ENCODE measurements at regions not wholly inside any gene's neighbourhood (a gene's known extent, or its start where the extent isn't known, plus 50 kb on each side); places are given as distances from the start of the nearest gene placed in this dataset.
"Not testable (repeated sequence)": the region's sequence is repeated elsewhere in the genome, so short reads cannot be mapped to it uniquely, and the experiment has no call there.

GRCh38 chr10:7056216-7056615 lies 354.6 kb downstream of the SFMBT2 start:
- no peak for DNase-seq

- no peak for DNase-seq
Measured at GRCh38 chr10:7054915-7055314, 355.9 kb downstream of the SFMBT2 start.

DNA sequence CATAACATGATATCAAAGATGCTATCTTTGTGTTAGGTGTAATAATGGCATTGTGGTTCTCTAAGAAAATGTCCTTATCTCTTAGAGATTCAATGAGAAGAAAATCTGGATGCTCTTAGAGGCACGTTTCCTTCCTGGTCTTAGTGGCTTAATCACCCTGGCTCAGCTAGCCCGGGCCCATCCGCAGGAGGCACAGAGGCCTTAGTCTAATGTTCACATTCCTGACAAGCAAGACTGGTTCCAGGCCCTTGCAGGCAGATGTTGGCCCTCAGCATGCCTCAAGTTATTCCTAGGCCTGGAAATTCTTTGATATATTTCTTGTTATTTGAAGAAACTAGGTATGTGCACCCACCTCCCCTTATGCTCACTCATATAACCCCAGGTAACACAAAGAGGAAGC lies 357.6 kb downstream of the SFMBT2 start:
- no peak for DNase-seq

DNA sequence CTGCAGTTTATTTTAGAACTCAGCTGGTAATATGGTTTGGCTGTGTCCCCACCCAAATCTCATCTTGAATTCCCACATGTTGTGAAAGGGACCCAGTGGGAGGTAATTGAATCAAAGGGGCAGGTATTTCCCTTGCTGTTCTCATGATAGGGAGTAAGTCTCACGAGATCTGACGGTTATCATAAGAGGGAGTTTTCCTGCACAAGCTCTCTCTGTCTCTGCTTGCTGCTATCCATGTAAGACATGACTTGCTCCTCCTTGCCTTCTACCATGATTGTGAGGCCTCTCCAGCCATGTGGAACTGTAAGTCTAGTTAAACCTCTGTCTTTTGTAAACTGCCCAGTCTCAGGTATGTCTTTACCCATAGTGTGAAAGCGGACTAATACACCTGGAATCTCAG lies 360.8 kb downstream of the SFMBT2 start:
- not testable (repeated sequence) for DNase-seq

DNA sequence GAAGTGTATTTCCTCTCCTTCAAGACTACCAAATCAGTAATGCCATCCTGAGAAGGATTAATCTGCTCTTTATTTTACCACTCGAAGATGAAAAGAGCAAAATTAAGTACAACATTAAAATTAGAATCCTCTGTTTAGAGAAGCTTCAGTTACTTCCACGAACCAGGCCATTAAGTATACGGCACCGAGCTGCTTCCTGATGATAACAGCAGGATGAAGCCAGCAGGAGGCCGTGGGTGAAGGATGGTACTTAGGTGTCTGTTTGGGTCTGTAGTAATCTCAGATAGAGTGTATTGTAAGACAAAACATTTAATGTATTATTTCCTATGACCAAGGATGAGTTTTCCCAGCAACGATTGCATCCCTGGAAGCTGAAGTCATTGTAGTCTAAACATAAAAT lies 362.8 kb downstream of the SFMBT2 start:
- DNase-seq = no peak

- no peak for DNase-seq
Measured at GRCh38 chr10:7046615-7047014, 364.2 kb downstream of the SFMBT2 start.

DNA sequence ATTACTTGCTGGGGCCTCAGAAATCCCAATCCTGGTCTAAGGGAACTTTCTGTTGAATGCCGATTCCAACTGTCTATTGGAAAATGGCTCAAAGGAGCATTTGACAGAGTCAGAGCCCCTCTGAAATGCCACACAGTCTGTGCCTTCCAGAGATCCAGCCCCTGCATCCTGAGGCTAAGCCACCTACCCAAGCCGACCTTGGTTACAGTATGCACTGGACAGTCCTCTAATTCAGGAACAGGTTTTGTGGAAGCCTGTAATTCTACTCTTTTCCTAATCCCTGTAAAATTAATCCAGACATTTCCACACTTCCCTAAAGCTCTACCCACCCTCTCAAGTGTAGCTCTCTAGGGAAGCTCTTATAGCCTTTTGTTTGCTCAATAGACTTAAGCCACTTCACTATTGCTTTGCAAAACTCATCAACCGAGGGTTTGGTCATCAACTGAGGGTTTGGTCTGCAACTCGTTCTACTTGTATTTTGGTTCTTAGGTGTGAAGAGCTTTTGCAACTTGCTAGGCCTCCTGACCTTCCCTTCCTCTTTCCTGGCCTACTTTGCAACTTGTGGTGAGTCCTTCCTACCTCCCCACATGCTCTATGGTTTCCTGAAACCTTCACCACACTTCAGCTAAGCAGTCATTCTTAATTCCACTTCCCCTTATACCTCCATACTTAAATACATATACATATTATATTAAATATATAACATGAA lies 364.8 kb downstream of the SFMBT2 start:
- DNase-seq = peak; percentile 18

- no peak for DNase-seq
Measured at GRCh38 chr10:7043055-7043653, 367.7 kb downstream of the SFMBT2 start.

DNA sequence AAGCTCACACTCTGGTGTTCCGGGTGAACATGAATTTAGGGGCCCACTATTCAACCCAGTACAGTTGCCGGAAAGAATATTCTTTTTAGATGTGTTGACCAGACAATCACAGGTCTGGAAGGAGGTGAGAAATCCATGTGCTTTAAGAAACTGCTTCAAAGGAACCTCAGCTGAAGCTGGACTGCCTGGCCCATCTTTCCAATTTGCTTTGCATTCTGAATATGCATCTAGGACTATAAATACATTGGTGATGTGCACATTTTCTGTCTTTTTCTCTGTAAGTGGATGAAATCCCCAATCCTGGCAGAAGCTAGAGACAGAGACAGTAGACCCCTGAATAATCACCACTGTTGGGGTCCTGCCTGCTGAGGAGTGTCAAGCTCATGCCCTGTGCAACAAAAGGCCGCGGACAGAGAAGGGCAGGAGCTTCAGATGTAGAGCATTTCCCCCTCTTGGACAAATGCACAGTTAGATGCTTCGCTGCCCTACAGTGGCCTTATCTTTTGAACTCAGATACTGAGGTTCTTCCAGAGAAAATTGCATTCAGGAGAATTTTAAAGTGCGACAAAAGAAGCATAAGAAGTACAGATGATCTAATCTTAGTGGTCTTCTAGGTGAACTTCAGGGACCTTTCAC lies 368.3 kb downstream of the SFMBT2 start:
- DNase-seq = no peak

GRCh38 chr10:7042000-7042399 lies 368.8 kb downstream of the SFMBT2 start:
- no peak for DNase-seq

- DNase-seq = no peak
Measured at GRCh38 chr10:7040681-7041080, 370.2 kb downstream of the SFMBT2 start.

GRCh38 chr10:7039859-7040258 lies 371.0 kb downstream of the SFMBT2 start:
- no peak for DNase-seq

GRCh38 chr10:7038416-7038815 lies 372.4 kb downstream of the SFMBT2 start:
- DNase-seq = no peak

DNA sequence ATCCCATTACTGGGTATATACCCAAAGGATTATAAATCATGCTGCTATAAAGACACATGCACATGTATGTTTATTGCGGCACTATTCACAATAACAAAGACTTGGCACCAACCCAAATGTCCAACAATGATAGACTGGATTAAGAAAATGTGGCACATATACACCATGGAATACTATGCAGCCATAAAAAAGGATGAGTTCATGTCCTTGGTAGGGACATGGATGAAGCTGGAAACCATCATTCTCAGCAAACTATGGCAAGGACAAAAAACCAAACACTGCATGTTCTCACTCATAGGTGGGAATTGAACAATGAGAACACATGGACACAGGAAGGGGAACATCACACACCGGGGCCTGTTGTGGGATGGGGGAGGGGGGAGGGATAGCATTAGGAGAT lies 373.4 kb downstream of the SFMBT2 start:
- not testable (repeated sequence) for DNase-seq

- no peak for DNase-seq
Measured at GRCh38 chr10:7036951-7037350, 373.9 kb downstream of the SFMBT2 start.

GRCh38 chr10:7035126-7035761 lies 375.6 kb downstream of the SFMBT2 start:
- DNase-seq = no peak

DNA sequence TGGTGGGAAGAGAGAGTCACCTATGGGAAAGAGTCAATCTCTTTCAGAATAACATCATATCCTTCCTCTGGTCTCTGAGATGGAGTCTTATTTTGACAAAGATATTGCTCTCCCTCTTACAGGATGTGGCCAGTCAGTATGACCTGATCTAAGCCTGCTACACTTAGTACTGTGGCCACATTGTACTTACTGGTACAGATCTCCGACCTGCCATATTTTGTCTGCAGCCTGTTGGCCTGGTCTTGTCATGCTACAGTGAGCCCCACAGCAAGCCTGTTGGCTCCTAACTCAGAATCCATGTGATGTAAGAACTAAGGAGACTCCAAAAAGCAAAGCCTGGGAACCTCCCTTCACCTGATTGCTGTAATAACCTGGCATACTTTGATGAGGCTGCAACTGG lies 377.8 kb downstream of the SFMBT2 start:
- DNase-seq = no peak

DNA sequence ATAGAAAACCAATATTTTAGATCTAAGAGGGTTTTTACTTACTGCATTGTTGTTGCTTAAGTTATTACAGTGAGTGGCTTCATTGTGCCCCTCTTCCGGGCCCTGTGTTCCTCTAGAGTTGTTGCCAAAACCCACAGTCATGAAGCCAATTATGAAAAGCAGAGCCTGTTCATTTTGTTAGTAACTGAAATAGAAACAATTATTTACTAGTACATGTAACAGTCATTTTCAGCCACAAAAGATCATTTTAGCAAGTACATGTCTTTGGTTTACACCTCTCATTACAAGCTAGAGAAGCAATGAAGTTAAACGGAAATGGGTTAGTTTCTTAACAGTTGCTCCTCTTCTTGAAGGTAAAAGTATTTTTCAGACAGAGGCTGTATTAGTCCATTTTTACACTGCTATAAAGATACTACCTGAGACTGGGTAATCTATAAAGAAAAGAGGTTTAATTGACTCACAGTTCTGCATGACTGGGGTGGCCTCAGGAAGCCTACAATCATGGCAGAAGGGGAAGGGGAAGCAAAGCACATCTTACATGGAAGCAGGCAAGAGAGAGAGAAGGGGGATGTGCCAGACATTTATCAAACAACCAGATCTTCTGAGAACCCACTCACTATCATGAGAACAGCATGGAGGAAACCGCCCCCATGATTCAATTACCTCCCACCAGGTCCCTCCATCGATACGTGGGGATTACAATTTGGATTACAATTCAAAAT lies 380.5 kb downstream of the SFMBT2 start:
- DNase-seq = no peak

- DNase-seq = no peak
Measured at GRCh38 chr10:7029672-7030071, 381.2 kb downstream of the SFMBT2 start.

GRCh38 chr10:7028809-7029166 lies 382.0 kb downstream of the SFMBT2 start:
- DNase-seq = no peak

GRCh38 chr10:7027913-7028808 lies 382.7 kb downstream of the SFMBT2 start:
- DNase-seq = no peak

DNA sequence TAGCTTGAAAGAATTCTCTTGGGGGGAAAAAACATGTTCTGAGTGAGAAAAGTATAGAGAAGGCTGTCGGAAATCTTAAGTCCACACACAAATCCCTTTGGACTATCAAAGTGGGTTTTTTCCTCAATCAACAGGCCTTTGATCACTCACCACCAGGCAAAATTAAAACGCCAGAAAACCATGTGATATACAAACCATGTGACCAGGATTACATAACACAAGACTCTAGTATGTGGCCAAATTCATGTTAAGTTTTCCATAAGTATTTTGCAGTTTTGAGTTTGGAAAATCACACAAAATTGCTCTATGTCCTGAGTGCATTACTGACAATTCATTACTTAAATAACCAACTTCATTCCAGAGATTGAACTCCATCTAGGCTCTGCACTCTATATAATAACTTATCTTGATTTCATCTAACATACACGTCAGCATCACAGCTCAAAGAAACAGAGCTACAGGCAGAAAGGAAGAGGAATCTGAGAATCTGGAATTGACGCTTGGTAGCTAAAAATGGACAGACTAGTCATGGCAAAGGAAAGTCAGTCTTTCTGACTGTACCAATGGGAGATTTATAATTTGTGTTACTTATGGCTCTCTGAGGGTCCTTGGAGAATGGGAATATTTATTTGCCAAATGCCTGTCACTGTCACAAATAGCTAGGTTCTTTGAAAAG lies 383.5 kb downstream of the SFMBT2 start:
- no peak for DNase-seq
